ENCODE measurements at regions not wholly inside any gene's neighbourhood (a gene's known extent, or its start where the extent isn't known, plus 50 kb on each side); places are given as distances from the start of the nearest gene placed in this dataset.

DNA sequence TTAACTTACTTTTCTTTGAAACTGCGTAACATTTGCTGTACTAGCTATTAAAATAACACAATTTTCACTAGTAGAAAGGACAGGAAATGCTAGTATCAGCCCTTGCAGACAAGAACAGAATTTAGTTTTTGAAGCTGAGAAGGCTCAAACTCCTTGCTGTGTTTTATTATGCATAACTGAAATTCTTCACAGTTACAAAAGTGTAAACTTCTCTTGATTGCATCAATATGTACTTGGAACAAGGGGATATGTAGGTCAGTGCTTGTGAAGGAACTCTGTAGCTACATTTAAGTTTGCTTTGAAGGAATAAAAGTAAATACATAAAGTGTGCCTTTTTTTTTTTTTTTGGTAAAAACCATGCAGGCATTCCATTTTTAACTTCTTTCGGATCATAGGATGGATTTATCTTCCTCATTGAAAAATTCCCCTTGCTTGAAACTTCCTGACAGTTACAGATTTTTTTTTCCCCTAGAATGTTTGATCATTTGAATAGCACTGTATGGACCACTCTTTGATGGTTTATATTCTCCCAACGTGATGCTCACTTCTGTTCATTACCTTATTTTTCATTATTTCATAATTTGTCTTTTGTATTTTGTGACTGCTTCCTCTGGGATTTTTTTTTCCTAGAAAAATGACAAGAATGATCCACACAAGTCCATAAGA lies 94.9 kb upstream of the DAB2 start:
- no peak for DNase-seq (ENCODE audit: low read depth in 2 of 2)

DNA sequence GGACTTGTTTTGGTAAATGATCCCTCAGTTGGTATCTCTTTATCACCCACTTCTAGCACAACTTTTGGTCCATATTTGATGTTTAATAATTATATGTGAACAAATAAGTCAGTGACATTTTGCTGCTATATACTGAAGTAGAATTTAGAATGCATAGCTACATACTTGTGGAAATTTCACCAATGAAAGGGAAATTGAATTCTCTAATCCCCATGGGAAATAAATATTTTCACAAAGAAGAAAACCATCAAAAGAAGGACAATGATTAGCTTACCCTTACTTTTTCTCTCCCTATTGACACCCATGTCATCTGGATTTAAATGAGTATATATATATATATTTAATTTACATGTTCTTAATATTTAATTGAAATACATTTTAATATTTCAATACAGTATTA lies 94.3 kb upstream of the DAB2 start:
- DNase-seq (ENCODE audit: low read depth in 2 of 2): no peak

DNA sequence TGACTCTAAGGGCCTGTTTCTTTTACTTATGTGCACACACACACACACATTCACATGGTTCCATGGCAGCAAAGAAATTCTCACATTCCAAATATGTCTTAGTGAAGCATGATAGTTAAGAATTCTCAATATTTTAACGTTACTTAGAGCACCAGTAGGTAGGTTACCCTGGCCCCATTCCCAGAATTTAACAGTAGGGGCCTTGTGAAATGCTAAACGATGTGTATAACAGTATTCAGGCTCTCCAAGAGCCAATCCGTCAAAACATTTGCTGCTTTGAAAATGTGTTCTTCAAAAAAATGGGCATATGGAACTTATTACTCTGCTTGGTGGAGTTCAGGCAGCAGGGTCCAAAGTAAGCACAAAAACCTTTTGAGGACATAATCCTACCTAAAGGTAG lies 93.7 kb upstream of the DAB2 start:
- DNase-seq (ENCODE audit: low read depth in 2 of 2): no peak

DNA sequence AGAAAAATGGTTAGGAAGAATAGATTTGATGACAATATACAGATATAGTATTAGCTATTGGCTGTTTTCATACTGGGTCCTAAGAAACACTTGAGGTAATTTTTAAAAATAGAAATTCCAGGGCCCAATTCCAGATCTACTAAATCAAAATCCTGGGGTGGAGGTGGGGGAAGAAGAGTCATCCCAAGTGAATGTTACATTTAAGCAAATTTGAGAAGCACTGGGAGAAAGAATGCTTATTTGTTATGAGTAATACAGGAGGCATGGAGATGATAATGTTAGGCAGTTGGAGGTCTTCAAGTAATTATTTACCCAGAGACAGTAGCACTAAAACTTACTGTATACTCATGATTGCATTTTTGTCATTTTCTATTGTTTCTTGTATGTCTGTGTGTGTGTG lies 93.0 kb upstream of the DAB2 start:
- no peak for DNase-seq (ENCODE audit: low read depth in 2 of 2)

DNA sequence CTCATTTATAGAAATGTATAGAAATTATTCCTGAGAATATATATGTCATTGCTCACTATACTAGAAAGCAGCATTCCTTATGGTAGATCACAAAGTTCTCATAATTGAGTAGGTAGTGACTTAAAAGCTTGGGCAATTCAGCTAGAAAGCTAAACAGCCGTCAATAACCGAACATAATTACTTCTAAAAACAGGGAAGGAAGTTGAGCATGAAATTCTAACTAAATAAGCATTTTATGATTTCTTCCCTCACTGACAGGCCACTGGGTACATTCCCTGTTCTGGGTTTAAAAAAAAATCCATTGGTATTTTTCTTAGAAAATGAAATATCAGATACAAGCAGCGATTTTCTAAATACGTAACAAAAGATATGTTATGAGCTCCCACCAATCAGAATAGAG lies 91.1 kb upstream of the DAB2 start:
- DNase-seq (ENCODE audit: low read depth in 2 of 2): no peak

DNA sequence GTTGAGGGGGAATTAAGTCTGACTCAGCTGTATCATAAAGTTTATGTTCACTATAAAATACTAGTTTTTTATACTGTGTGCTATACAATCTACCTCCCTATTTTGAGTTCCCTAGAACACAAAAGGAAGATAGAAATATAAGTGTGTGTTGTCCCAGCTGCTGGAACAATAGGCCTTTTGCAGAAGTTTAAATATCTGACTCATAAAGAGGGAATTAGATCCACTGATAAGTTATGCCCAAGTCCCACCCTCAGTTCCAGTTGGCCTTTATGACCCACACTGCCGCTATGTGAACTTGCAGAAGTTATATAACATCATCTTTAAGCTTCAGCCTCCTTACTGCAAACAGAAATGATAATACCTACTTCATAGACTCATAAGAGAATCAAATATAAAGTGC lies 88.5 kb upstream of the DAB2 start:
- no peak for DNase-seq (ENCODE audit: low read depth in 2 of 2)

DNA sequence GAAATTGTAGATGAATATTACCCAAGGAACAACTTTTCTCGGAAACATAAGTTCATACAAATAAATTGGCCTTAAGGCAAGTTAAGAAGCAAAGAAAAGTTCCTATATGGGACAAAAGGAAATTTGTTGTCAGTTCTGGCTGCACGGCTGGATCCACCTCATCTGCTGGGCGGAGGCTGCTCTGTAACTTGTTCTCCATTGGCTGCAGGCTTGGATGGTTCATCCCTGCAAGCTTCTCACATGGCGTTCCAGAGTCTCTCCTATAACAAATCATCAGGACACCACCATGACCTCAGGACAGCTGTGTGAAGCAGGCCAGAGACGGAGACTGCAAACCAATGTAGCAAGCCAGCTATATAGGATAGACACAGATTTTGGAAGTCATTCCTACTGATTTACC lies 81.4 kb upstream of the DAB2 start:
- DNase-seq (ENCODE audit: low read depth in 2 of 2): no peak

DNA sequence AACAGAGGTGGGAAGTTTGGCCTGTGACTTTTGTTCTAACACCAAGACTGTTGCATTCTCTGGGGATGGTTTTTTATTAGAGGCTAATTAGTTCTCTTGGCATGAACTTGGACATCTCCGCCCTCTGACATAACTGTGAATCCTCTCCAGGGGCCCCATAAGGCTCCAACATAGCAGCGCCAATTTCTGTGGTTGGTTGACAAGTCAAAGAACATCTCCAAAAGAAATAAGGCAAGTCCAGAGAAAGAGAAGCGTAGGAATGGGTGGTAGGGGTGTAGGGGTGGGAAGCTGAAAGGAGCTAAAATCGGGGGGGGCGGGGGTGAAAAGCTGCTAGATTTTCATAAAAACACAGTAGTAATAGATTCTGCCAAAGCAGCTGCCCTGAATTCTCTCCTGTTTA lies 81.0 kb upstream of the DAB2 start:
- DNase-seq (ENCODE audit: low read depth in 2 of 2): no peak

DNA sequence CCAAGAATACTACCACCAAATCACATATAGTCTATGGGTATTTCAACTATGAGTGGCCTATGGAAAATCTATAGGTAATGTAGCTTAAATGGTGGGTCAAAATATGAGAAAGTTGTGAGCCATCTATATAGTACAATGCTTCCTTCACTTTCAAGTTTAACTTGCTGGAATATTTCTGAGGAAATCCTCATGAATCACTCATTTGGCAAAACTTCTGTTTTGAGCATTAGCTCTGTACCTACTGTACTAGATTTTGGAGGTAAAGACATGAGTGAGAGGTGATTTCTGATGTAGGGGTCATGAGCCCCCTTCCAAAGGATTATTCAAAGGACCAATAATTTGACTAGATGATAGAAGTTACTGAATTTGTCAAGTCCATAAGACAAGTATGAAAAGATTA lies 80.6 kb upstream of the DAB2 start:
- no peak for DNase-seq (ENCODE audit: low read depth in 2 of 2)

DNA sequence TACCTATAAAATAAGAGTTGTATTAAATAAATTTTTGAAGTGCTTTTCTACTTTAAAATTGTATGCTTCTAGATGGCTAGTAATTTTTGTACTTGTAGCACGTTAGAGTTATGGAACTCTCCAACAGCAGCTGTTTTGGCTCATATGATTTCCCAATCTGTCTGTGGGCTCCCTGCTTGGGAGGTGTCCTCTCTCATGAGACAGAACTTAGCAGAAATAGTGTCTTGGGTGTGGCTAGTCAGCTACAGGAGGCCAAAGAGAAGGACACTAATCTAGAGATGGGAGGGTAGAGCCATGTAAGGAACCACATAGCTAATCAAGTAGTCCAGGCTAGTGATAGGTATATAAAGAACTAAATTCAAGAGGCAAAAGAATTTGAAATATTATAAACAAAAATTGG lies 78.4 kb upstream of the DAB2 start:
- DNase-seq (ENCODE audit: low read depth in 2 of 2): no peak

DNA sequence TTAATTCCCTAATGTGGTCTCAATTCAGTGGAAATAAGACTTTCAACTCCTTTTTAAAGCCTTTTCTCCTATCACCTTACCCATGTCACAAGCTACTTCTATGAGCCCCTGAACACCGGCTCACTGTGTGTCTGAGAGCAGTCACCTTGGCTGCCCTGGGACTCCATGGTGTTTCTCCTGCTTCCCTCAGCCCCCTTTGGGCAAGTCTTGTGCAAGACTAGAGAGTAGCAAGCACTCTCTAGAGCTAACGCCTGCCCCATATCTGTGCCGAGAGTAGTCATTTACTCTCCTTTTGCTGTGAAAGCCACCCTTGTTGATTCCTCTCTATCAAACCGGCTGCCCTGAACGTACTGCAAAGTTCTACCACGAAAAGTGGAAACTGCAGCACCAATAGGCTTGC lies 77.9 kb upstream of the DAB2 start:
- no peak for DNase-seq (ENCODE audit: low read depth in 2 of 2)

DNA sequence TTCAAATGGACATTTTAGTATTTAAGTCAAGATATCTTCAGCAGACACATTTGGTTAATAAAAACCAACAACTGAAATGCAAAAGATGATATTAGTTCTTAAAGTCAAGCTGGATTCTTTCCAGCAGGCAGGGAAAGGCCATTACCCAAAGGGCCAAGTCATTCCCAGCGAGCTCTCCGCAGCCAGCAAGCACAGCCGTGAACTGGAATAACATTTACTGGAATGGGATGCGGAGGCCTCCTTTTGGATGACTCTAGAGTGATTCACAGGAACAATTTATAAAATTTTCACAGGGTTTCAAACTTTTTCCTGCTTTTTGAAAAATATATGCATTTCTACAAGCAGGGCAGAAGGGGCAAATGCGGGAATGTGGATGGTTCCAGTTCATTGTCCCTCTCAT lies 76.6 kb upstream of the DAB2 start:
- no peak for DNase-seq (ENCODE audit: low read depth in 2 of 2)

DNA sequence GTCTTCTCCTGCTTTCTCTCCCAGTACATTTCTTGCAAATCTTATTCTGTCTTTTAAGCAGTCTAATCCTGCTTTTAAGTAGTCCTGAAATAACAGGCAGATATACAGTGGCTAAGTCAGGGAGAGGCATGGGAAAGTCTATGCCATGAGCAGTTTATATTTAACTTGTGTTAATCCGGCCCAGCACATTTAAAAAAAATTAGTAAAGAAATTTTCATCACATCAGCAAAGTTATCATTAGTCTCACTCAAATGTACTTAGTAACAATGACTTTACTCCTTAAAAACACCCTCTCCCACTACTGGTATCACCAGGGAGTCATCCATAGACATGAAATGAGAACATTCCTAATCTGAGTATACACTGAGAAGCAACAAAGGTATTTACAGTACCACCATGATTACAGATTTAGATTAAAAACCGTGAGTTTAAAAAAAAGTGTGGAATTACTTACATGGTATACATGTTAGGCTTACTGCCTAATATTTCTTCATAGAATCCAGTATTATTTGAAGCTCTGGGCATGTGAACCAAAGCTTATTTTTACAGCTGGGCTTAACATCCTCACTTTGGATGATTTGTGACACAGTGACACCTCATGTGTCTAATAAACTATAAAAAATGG lies 75.9 kb upstream of the DAB2 start:
- no peak for DNase-seq (ENCODE audit: low read depth in 2 of 2)

DNA sequence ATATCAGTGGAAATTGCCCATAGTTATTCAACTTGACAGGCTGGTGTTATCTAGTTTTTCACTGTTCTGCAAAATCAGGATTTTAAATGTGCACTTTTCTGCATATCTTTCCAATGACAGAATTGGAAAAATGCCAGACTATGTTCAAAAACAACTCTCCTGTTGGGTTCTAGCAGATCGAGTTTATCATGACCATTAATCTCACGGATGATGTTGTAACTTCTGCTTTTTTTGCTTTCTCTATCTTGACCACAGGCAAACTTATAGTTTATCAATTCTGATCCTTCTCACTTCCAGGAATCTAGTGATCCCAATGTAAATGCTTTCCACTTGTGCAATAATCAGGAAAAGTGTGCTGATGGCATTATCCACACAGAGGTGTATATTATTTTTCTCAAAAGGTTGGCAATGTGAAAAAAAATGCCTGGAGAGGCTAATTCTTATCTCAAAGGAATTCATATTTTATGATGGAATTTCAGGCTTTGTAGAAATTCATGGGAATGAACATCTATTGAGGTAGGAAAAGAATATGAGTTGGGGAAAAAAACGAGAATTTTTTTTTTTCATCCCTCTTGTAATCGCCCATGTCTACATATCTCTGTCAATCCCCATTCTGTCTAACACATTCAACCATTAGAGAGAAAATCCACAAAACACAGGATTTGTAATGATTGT lies 73.6 kb upstream of the DAB2 start:
- no peak for DNase-seq (ENCODE audit: low read depth in 2 of 2)

DNA sequence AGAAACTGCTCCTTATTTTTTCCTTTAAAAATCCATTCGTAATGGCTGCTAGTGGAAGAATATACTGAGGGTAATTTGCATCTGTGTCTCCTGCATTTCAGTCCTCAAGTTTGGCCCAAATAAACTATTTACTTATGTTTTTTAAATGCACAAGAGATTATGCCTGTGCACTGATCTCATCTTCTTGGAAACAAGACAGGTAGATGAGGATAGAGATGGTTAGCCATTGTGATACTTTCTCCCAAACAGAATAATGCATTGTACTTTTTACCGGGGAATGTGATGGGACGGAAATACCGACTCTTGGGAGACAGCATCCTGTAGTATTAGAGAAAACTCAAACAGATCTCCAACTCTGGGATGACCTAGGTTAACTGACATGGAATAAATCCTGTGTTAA lies 72.5 kb upstream of the DAB2 start:
- no peak for DNase-seq (ENCODE audit: low read depth in 2 of 2)

DNA sequence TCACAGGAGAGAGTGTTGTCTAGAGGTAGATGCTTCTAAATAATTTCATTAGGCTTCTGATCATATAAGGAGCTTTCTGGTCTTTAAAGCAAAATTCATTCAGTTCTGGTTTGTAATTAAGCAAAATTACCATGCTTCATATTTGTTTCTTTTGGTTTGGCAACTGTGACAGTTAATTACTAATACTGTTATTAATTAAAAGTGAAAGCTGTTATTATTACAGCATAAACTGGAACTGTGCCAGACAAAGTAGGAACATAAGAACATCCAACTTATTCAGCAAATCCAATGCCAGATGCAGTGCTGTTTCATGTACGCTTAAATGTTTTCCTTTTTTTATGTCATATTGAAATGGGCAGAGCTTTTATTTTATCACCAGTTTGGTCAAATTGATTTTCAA lies 70.4 kb upstream of the DAB2 start:
- no peak for DNase-seq (ENCODE audit: low read depth in 2 of 2)

DNA sequence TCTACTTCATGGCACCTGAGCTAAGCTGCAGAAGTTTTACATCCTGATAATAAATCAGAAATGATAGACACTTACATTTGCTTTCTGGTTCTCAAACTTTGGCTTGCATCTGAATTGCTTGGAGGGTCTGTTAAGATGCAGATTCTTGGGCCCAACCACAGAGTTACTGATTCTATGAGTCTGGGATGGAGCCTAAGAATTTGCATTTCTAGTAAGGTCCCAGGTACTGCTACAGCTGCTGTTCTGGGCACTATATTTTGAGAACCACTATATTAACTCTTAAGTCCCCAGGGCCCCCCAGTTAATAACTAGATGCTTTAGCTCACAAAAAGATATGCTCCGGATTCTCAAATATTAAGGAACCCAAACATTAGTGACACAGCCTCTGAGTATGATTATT lies 69.8 kb upstream of the DAB2 start:
- no peak for DNase-seq (ENCODE audit: low read depth in 2 of 2)

DNA sequence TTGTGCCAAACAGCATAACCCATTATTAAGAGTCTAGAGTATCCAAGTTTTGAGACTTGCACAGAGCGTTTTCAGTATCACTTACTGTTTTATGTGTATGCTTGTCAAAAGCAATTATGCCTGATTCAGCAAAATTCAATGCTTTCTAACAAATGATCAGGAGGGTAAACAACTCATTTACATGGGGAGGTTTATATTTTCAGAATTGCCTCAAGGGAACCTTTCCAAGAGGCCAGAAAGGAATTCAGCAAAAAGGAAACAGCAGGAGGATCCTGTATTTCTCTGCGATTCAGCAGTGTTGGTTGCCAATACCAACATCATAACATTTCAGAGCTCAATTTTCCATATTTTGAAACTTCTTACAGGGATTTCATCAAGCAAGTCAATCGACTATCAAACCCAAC lies 69.3 kb upstream of the DAB2 start:
- DNase-seq (ENCODE audit: low read depth in 2 of 2): no peak

DNA sequence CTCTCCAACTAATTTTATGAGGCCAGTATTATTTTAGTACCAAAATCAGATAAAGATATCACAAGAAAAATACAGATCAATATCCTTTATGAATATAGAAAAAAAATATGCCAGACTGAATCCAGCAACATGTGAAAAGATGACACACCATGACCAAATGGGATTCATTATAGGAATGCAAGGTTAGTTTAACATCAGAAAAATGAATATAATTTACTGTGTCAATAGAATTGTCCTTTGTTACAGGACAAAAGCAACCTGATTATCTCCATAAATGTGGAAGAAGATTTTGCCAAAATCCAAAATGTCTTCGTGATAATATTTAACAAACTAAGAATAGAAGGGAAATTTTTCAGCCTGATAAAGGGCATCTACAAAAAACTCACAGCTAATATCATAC lies 66.4 kb upstream of the DAB2 start:
- no peak for DNase-seq (ENCODE audit: low read depth in 2 of 2)

DNA sequence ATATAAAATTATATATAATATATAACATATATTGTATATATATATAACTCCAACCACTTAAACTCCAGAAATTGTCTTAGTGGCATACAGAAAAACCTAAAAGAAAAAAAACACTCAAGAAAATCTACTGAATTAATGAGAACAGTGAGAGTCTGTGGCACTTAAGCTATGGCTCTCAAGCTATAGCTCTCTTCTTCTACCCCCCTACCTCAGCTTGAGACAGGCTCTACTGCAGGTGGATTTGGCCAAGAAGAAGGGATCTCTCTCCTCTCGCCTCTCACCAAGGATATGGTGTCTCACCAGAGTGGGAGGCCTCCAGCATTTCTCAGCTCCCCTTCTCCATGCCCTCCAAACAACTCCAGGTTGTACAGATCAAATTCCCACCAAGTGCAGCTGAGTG lies 64.5 kb upstream of the DAB2 start:
- no peak for DNase-seq (ENCODE audit: low read depth in 2 of 2)

DNA sequence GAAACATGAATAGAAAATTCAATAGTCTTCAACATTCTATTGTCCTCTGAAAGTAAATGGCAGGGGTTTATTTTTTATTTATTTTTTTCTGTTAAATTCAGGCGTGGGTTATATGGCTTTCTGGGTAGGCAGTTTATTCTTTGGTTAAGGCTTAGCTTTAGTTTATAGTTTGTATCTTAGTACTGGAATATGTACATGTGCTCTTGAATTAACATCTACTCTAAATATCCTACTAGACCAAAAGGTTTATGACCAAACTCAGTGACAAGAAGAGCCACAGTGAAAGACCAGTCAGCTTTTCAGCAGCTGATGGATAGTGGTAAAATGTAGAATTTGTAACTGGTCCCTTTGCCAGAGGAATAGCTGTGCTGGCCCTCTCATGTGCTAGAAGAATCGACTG lies 62.0 kb upstream of the DAB2 start:
- DNase-seq (ENCODE audit: low read depth in 2 of 2): no peak

DNA sequence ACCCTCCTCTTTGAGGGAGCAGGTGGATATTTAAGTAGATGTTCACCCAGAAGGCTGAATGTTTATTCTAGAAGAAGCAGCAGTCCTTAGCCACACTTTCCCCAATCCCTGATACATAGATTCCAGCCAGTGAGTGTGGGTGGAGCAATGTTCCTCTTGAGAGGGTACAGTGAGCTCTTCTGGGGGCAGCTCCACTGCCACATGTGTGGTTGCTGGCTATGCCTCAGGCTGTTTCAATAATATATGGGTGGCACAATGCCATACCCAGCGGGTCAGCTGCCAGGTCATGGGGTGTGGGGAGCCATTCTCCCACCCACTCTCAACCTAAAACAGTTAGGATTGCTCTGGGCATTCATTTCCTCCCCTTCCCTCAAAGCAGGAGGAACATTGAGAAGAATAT lies 61.6 kb upstream of the DAB2 start:
- DNase-seq (ENCODE audit: low read depth in 2 of 2): no peak

DNA sequence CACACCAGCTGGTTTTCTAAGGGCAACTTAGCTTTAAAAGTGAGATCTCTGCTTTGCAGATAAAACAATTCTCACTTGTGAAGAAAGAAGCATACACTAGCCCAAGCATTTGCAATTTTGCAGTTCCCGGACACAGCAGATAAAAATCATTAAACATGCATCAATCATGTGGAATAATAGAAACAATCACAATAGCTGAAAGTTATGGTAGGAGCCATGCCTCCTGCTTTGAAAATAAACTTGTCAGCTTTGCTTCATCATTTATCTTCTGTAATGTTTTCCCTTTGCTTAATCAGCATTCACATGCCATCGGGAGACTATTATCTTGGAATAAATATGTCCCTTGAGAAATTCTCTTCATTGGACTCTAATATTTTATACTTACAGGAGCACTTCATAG lies 60.3 kb upstream of the DAB2 start:
- no peak for DNase-seq (ENCODE audit: low read depth in 2 of 2)

DNA sequence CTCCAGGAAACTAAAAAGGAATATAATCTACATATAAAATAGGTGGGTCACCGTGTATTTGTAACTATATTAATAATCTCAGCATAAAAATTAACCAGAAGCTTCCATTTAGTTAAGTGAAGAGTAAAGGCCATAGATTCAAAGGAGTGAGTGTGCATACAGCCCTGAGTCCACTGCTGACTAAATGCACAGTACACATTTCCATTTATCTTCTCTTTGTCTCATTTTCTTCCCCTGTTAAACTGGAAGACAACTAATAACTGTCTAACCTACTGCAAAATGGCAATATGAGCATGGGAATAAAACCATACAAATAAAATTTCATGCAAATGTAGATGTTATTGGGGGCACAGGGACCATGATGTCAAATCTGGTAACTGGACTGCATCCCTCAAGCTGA lies 59.9 kb upstream of the DAB2 start:
- DNase-seq (ENCODE audit: low read depth in 2 of 2): no peak
